ENCODE measurements at regions not wholly inside any gene's neighbourhood (a gene's known extent, or its start where the extent isn't known, plus 50 kb on each side); places are given as distances from the start of the nearest gene placed in this dataset.
"Not testable (repeated sequence)": the region's sequence is repeated elsewhere in the genome, so short reads cannot be mapped to it uniquely, and the experiment has no call there.

GRCh38 chr17:70292366-70292765 is 123.0 kb downstream of the KCNJ2 start:
- DNase-seq (ENCODE audit: low spot score) (no peak), ATAC-seq (no peak)
- H3K36me3 Mint-ChIP-seq = 0 out of 2 replicates have a peak, but pooled peaks cover 4% of the 10 kb centered on the region
- CTCF ChIA-PET = no interaction called here
- no peak overlapping the region for H3K27ac Mint-ChIP-seq
- H3K9me3 Mint-ChIP-seq = peaks cover 22% of the 10 kb centered on the region
- peaks cover 28% of the 10 kb centered on the region for H3K4me1 Mint-ChIP-seq
- no peaks in the 10 kb centered on the region for H3K27me3 Mint-ChIP-seq (ENCODE audit: low read depth)
- POLR2A ChIA-PET = no interaction called here
- TF ChIP-seq OVOL2 (CRISPR knock-in tag; IDR thresholded peaks at IDR 0.05; ENCODE audit: borderline replicate concordance) (no peak), SMAD4 (CRISPR knock-in tag; IDR thresholded peaks at IDR 0.05) (no peak), RORB (CRISPR knock-in tag; IDR thresholded peaks at IDR 0.05) (no peak), CREB1 (CRISPR knock-in tag; IDR thresholded peaks at IDR 0.05) (no peak), GABPB1 (CRISPR knock-in tag; IDR thresholded peaks at IDR 0.05) (no peak), ZBTB43 (CRISPR knock-in tag; IDR thresholded peaks at IDR 0.05) (no peak), ESRRA (CRISPR knock-in tag; IDR thresholded peaks at IDR 0.05; ENCODE audit: borderline replicate concordance) (no peak), PRDM15 (CRISPR knock-in tag; IDR thresholded peaks at IDR 0.05) (no peak), ZNF416 (CRISPR knock-in tag; IDR thresholded peaks at IDR 0.05) (no peak), ELF4 (CRISPR knock-in tag; IDR thresholded peaks at IDR 0.05; ENCODE audit: low read depth) (no peak), TEAD1 (CRISPR knock-in tag; IDR thresholded peaks at IDR 0.05) (no peak), IRF1 (CRISPR knock-in tag; IDR thresholded peaks at IDR 0.05) (no peak), MAX (CRISPR knock-in tag; IDR thresholded peaks at IDR 0.05) (no peak), NR2C2 (CRISPR knock-in tag; IDR thresholded peaks at IDR 0.05) (no peak), ZNF532 (CRISPR knock-in tag; IDR thresholded peaks at IDR 0.05; ENCODE audit: borderline replicate concordance) (no peak), ZSCAN18 (CRISPR knock-in tag; IDR thresholded peaks at IDR 0.05) (no peak), ATF2 (CRISPR knock-in tag; IDR thresholded peaks at IDR 0.05; ENCODE audit: borderline replicate concordance, low read depth) (no peak), USF2 (CRISPR knock-in tag; IDR thresholded peaks at IDR 0.05) (no peak), ZNF396 (CRISPR knock-in tag; IDR thresholded peaks at IDR 0.05; ENCODE audit: borderline replicate concordance) (no peak), ZNF232 (CRISPR knock-in tag; IDR thresholded peaks at IDR 0.05) (no peak)
- H3K4me3 Mint-ChIP-seq = no peak overlapping the region

GRCh38 chr17:70293564-70294310 is 124.4 kb downstream of the KCNJ2 start:
- H3K27me3 Mint-ChIP-seq (ENCODE audit: low read depth); H3K27ac Mint-ChIP-seq; H3K36me3 Mint-ChIP-seq; ATAC-seq; DNase-seq (ENCODE audit: low spot score); H3K4me3 Mint-ChIP-seq; CTCF ChIA-PET; POLR2A ChIA-PET: not testable (repeated sequence)
- Mint-ChIP-seq H3K4me1 (peaks cover 28% of the 10 kb centered on the region), H3K9me3 (peaks cover 18% of the 10 kb centered on the region)
